GM12872 (cell line): ENCODE measurements at regions not wholly inside any gene's neighbourhood (a gene's known extent, or its start where the extent isn't known, plus 50 kb on each side); places are given as distances from the start of the nearest gene placed in this dataset.

Source experiments
- TF ChIP-seq, protein P1 (sequence below): IDR thresholded peaks from 3 replicates; pipeline ENCODE4 v1.5.1; 2011; ENCODE audit warnings: low read depth, mild to moderate bottlenecking, low read length, moderate library complexity; ENCODE audit not compliant: insufficient read depth

DNA sequence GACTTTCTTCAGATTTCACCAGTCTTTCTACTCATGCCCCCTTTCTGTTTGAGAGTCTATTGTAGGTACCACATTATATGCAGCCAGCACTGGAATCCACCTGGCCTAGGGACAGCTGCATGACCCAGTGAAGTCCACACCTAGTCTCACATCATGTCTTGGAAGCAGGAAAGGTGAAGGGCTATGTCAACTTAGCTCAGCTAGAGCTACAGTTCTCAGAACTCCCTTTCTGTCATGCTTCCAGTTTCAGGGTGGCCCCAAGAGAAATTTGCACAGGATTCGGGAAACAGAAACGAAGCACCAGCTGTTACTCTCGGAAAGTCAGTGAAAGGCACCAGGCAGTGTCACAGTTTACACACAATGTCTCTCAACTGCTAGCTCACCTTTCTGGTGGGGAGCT, 51.6 kb upstream of the NLRP1 start:
- TF ChIP-seq, protein P1, sequence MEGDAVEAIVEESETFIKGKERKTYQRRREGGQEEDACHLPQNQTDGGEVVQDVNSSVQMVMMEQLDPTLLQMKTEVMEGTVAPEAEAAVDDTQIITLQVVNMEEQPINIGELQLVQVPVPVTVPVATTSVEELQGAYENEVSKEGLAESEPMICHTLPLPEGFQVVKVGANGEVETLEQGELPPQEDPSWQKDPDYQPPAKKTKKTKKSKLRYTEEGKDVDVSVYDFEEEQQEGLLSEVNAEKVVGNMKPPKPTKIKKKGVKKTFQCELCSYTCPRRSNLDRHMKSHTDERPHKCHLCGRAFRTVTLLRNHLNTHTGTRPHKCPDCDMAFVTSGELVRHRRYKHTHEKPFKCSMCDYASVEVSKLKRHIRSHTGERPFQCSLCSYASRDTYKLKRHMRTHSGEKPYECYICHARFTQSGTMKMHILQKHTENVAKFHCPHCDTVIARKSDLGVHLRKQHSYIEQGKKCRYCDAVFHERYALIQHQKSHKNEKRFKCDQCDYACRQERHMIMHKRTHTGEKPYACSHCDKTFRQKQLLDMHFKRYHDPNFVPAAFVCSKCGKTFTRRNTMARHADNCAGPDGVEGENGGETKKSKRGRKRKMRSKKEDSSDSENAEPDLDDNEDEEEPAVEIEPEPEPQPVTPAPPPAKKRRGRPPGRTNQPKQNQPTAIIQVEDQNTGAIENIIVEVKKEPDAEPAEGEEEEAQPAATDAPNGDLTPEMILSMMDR = no peak

DNA sequence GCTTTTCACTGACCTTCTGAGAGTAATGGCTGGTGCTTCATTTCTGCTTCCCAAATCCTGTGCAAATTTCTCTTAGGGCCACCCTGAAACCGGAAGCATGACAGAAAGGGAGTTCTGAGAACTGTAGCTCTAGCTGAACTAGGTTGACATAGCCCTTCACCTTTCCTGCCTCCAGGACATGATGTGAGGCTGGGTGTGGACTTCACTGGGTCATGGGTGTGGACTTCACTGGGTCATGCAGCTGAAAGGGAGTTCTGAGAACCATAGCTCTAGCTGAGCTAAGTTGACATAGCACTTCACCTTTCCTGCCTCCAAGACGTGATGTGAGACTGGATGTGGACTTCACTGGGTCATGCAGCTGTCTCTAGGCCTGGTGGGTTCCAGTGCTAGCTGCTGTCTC, 54.3 kb upstream of the NLRP1 start:
- TF ChIP-seq, protein P1 = no peak

DNA sequence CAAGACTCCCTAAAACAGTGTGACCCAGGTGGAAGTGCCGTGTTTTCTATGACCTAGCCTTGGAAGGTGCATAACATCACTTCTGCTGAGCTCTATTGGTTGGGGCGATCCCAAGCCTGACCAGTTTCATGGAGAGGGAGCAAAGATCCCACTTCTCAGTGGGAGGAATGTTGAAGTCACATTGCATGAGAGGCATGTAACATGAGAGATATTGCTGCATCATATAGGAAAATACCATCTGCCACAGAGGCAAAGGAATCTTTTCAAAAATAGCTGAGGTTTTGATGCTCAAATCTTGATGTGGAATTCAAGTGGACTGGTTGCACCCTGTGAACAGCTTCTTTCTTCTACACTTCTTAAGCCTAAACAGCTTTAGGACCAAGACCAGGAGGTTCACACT, 56.4 kb upstream of the NLRP1 start:
- TF ChIP-seq, protein P1 = no peak

DNA sequence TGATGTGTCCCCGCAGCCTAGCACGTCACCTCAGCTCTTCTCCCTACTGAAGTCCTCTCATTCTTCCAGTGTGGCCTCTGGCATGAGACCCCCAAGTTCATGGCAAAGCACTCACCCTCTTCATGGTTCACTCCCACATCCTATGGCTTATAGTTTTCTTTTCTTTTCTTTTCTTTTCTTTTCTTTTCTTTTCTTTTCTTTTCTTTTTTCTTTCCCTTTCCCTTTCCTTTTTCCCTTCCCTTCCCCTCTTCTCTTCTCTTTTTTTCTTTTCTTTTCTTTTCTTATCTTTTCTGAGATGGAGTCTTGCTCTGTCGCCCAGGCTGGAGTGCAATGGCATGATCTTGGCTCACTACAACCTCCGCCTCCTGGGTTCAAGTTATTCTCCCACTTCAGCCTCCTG, 58.4 kb upstream of the NLRP1 start:
- TF ChIP-seq, protein P1 = no peak

DNA sequence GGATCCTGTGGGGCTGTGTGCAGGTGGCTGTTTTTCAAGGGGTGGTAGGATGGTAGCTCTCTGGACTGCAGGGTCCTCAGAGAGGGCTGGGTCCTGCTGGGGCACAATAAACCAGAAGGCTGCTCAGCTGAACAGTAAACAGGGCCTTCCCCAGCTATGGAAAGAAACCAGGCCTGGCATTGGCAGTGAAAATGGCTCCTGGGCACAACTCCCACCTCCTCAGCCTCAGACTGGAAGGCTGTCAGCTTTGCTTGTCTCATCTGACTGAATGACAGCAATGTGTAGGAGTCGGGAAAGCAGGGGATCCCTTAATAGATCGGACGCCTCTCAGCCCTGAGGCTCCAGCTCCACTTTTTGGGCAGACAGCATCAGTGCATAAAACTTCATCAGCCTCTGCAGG, 59.8 kb upstream of the NLRP1 start:
- TF ChIP-seq, protein P1 = no peak

DNA sequence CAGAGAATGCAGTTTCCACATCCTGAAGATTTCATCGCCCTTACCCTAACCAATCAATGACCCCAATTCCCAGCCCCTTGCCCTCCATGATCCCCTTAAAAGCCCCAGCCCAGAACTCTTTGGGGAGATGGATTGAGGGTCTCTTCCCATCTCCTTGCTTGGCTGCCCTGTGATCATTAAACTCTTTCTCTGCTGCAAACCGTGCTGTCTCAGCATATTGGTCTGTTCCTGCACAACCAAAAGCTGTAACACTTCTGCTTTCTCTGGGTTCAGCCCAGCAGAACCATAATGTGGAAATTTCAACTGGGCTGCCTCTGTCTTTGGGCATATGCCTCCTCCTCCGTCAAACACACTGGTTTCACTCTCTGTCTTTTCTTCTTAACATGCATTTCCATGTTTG, 67.0 kb upstream of the NLRP1 start:
- TF ChIP-seq, protein P1 = no peak

DNA sequence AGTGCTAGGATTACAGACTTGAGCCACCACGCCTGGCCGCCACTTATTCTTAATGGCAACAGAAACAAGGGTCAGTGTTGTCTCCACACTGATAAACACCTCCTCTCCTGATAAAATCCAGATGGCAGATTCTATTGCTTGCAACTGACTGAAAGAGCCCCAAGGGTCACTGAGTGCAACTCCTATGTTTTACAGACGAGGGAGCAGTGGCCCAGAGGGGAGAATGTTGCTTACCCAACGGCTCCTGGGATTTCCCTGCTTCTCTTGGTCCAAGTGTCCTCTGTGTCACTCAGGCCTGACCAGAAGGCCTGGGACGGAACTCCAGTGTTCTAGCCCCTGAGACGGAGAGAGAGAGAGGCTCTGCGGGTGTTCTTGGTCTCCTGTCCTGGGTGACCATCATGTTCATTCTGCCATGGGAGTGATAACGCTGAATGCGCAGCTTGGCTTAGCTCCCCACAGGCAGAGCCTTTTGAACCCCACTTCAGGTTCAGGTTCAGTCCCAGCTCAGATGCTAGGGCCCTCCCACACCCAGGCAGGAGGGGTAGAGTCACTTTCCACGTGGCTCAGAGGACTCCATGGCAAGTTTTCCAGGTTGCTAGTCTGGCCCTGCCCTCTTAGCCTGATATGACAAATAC, 77.3 kb upstream of the NLRP1 start:
- TF ChIP-seq, protein P1 = no peak
